ENCODE measurements at regions not wholly inside any gene's neighbourhood (a gene's known extent, or its start where the extent isn't known, plus 50 kb on each side); places are given as distances from the start of the nearest gene placed in this dataset.
A peak's percentile ranks its signal among the peaks of the same experiment; 100 is the strongest.

DNA sequence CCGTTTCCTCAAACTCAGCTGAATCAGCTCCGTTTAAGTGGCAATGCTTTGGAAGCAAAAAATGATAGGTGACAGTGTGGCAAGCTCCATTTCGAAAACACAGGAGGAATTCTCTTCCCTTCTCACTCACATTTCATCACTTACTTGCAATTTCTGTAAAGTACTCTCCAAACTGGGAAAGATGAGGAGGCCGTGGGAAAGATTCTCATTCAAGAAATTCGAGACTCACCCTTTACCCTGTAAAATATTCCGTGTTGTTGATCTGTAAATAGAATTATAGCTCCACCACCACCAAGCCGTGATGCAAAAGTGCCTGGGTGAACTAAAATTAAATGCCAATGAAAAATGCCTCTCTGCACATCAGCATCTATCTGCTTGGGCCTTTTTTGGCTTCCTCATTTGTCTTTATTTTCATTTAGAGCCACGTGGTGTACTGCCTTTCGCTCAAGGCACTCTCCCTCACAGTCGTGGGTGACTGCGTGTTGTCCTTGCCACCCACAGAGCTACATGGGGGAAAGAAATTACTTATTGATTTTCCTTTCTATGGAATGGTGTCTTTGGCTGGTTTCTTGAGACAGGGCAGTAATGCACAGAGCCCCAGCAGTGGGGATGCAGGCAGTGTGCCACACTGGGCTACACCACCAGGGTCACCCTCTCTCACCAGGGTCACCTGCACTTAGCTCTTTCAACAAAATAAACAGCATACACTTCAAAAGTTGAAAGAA lies 289.3 kb upstream of the TAS2R1 start:
- no peak overlapping the region for H3K27ac Mint-ChIP-seq

DNA sequence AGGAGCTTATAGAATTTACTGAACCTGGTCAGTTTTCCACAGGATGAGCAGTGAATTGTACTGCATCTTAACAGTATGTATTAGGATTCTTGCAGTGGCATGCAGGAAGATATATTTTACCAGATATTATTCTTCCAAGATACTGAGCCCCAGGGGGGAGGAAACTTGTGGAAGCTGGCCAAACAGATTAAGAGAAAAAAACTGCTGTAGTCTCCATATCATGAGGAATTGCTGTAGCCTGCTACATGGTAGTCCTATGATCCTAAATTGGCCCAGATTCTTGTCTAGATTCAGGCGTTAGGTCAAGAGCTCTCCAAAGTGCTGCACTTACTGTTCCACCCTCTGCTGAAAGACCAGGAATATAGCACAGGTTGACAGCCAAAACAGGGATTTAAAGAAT lies 275.5 kb upstream of the TAS2R1 start:
- no peak overlapping the region for H3K27ac Mint-ChIP-seq
- no peak overlapping the region for H3K4me3 Mint-ChIP-seq
- H3K4me1 Mint-ChIP-seq: no peaks in the 10 kb centered on the region
- H3K36me3 Mint-ChIP-seq: no peaks in the 10 kb centered on the region
- peaks cover 0 to 14% (median 13%) of the 10 kb centered on the region in 3 donors for H3K9me3 Mint-ChIP-seq
- H3K27me3 Mint-ChIP-seq: no peaks in the 10 kb centered on the region

More for the DNA sequence above, 289.3 kb upstream of the TAS2R1 start:
- H3K4me1 Mint-ChIP-seq: no peaks in the 10 kb centered on the region
- no peaks in the 10 kb centered on the region for H3K27me3 Mint-ChIP-seq
- H3K9me3 Mint-ChIP-seq: peaks cover under 1 to 11% (median 7%) of the 10 kb centered on the region in 3 donors
- no peaks in the 10 kb centered on the region for H3K36me3 Mint-ChIP-seq
- H3K4me3 Mint-ChIP-seq: no peak overlapping the region

DNA sequence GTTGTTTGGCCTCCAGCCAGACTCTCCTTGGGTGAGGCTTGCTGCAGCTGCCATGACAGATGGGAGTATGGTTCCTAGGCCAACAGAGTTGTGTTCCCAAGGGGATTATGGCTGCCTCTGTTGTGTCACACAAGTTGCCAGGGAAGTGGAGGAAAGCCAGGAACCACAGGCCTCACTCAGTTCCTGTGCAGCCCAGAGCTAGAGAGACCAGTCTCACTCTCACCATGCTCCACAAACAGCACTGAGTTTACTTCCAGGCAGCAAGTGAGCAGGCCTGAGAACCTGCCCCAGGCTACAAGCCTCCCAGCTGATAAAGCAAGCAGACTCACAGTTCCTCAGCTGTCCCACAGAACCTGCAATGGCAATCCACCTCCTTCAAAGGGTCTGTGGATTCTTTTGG lies 273.6 kb upstream of the TAS2R1 start:
- Mint-ChIP-seq H3K27ac (no peak overlapping the region), H3K4me3 (no peak overlapping the region)

DNA sequence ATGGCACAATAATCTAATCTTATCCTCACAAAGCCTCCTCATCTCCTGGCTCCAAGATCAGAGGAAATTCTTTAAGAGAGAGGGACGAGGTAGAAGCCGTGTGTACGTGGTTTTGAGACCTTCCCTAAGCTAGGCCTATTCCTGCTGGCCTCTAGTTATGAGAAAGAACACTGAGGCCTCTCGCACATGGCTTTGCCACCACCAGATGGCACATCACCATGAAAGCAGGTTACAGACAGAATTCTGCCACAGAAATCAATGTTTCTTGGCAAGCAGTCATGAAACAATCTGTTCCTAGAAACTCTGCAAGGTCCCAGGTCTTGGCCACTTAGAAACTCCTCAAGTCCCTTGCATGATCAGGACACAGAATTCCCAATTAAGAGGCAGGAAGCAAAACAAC lies 268.2 kb upstream of the TAS2R1 start:
- no peak overlapping the region for H3K4me3 Mint-ChIP-seq
- no peaks in the 10 kb centered on the region for H3K27me3 Mint-ChIP-seq
- H3K27ac Mint-ChIP-seq: no peak overlapping the region
- H3K9me3 Mint-ChIP-seq: peaks cover 0 to 10% (median 2%) of the 10 kb centered on the region in 3 donors
- H3K4me1 Mint-ChIP-seq: no peaks in the 10 kb centered on the region
- H3K36me3 Mint-ChIP-seq: no peaks in the 10 kb centered on the region

More for the DNA sequence above, 273.6 kb upstream of the TAS2R1 start:
- Mint-ChIP-seq H3K4me1 (no peaks in the 10 kb centered on the region), H3K27me3 (no peaks in the 10 kb centered on the region), H3K9me3 (peaks cover 0 to 14% (median 11%) of the 10 kb centered on the region in 3 donors), H3K36me3 (no peaks in the 10 kb centered on the region)

DNA sequence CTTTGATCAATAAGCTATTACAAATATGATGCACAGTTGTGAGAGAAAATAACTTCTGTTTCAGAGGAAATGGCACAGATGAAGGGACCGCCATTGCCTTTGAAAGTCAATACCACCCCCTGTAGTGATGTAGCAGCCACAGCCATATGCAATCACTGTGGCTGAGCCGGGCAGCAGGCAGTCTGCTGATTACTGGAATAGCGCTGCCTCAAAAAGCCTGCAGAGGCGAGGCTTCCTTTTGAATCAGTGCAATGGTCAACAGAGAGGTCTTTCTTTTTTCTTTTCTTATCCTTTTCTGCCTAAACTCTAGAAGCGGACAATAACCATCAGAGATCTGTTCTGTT lies 265.1 kb upstream of the TAS2R1 start:
- no peak overlapping the region for H3K4me3 Mint-ChIP-seq
- no peaks in the 10 kb centered on the region for H3K27me3 Mint-ChIP-seq

DNA sequence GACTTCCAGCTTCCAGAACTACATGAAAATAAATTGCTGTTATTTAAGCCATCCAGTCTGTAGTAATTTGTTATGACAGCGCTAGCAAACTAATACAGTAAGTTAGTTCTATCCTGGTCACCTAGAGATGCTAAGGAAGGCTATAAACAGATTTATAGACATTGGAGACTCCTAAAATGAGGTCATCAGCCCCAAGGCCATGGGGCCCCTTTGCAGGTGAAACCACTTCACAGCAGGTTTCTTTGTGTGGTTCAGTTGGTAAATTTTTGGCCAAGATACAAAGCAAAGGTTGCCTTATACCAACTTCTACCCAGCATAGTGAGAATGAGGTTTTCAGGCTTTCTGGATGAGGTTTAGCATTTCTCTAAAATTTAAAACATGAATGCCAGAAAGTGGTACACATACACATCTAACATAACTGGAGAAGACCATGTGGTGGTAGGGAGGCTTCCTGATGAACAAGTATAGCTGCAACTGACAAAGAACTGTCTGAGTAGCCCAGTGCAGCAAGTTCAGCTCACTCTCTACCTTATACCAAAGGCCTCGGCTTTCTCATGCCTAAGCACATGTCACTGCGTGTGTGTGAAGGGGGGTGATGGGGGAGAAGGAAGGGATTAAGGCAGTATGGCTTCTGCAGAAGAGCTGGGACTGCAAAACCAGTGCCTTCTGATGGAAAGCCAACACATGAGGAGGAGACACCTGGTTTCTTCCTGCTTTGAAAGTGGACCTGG lies 264.6 kb upstream of the TAS2R1 start:
- H3K27me3 Mint-ChIP-seq: no peaks in the 10 kb centered on the region
- no peaks in the 10 kb centered on the region for H3K36me3 Mint-ChIP-seq
- H3K4me3 Mint-ChIP-seq: no peak overlapping the region
- H3K4me1 Mint-ChIP-seq: no peaks in the 10 kb centered on the region
- peaks cover 0 to 10% (median 2%) of the 10 kb centered on the region in 3 donors for H3K9me3 Mint-ChIP-seq
- no peak overlapping the region for H3K27ac Mint-ChIP-seq

More for the DNA sequence above, 265.1 kb upstream of the TAS2R1 start:
- no peaks in the 10 kb centered on the region for H3K4me1 Mint-ChIP-seq
- no peak overlapping the region for H3K27ac Mint-ChIP-seq
- H3K36me3 Mint-ChIP-seq: no peaks in the 10 kb centered on the region
- H3K9me3 Mint-ChIP-seq: peaks cover 0 to 7% (median 2%) of the 10 kb centered on the region in 3 donors

DNA sequence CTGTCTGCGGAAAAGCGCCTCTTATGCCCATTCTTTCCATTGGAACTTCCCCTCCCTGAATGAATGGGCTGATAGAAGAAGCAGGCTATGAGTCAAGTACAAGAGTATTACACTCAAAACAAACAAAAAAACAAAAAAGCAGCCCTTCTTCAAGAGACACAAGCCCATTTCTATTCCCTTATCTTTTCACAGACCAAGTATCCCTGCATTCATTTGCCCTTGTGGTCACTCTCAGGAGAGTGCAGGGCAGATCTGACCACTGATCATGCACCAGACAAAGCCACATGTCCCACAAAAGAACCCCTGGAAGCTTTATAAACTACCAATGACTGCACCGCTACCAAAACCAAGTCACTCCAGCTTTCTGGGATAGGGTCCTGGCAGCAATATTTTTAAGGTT lies 262.5 kb upstream of the TAS2R1 start:
- peaks cover 0 to 13% (median 2%) of the 10 kb centered on the region in 3 donors for H3K9me3 Mint-ChIP-seq
- no peak overlapping the region for H3K4me3 Mint-ChIP-seq
- no peaks in the 10 kb centered on the region for H3K36me3 Mint-ChIP-seq
- no peaks in the 10 kb centered on the region for H3K27me3 Mint-ChIP-seq
- no peak overlapping the region for H3K27ac Mint-ChIP-seq
- H3K4me1 Mint-ChIP-seq: no peaks in the 10 kb centered on the region

DNA sequence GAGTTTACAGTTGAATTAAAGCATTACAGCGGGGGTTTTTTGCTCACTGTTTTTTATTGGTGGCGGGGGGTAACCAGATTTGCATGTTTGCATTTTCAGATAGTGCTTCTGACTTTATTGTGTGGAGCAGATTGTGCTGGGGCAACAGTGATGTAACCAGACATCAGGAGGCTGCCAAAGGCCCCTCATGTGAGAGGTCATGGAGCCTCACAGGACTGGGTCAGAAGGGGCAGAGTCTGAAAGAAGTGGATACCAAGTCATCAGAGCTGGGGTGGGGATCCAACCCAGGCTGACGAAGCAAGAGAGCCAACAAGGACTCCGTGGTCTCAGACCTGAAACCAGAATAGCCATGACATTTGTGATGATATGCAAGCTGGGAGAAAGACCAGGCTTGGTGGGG lies 259.4 kb upstream of the TAS2R1 start:
- Mint-ChIP-seq H3K9me3 (peaks cover 0 to 12% (median 2%) of the 10 kb centered on the region in 3 donors), H3K4me1 (no peaks in the 10 kb centered on the region), H3K36me3 (no peaks in the 10 kb centered on the region), H3K27ac (peak overlapping the region in 1 of 3 donors; percentile 63), H3K4me3 (no peak overlapping the region), H3K27me3 (no peaks in the 10 kb centered on the region)

DNA sequence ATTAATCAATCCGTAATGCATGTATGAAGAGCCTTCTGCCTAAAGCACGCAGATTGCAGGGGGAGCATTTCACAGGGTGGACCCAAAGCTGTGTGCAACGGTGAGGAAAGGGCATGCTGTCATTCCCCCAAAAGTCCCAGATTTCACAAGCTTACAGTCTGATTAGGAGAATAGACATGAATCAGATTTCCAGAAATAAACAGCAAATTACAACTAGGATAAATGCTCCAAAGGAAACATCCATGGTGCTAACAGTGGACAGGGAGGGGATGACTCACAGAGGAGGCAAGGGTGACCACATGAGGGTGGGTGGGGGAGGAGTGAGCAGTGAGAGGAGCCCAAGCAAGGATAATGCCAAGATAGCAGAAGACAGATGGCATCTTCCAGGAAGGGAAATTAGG lies 258.4 kb upstream of the TAS2R1 start:
- Mint-ChIP-seq H3K9me3 (peaks cover 0 to 7% (median 2%) of the 10 kb centered on the region in 3 donors), H3K4me1 (no peaks in the 10 kb centered on the region), H3K27ac (no peak overlapping the region), H3K4me3 (no peak overlapping the region), H3K27me3 (no peaks in the 10 kb centered on the region), H3K36me3 (no peaks in the 10 kb centered on the region)

DNA sequence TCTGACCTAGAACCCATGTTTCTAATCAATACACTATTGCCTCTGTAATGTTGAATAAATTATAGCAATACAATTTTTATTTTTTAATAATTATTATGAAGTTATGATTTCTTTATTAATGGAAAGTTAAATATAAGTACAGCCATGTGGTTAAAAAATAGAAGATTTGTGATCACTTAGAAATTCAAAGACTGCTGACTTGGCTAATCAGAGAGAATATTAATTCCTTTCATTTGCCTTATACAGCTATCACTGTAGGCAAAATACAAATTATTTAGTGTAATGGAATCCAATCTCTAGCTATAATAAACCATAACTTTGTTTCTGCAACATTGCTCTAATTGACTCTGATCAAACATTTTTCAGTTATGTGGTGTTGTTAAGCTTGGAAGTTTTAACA lies 255.0 kb upstream of the TAS2R1 start:
- Mint-ChIP-seq H3K36me3 (no peaks in the 10 kb centered on the region), H3K4me3 (no peak overlapping the region), H3K9me3 (peaks cover 2 to 8% (median 7%) of the 10 kb centered on the region in 3 donors), H3K27me3 (no peaks in the 10 kb centered on the region), H3K27ac (no peak overlapping the region), H3K4me1 (no peaks in the 10 kb centered on the region)

DNA sequence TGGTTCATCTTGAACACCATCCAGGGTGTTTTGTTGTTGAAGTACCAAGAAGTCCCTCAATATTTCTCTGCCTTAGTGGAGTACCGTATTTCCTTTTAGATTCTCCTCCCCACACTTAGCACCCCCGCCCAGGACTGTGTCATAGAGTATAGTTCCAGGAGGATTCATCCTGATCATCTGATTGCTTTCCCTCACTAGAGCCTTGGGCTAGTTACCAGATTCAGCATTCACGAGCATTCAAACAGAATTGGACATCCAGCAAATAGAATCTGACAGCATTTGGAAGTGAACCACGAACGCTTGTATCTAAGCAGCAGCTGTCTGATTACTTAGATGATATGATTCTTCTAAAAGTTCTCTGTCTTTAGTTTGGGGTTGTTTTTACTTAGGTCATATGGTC lies 248.1 kb upstream of the TAS2R1 start:
- Mint-ChIP-seq H3K9me3 (peaks cover 0 to 7% (median 3%) of the 10 kb centered on the region in 3 donors), H3K4me3 (no peak overlapping the region), H3K27me3 (no peaks in the 10 kb centered on the region), H3K27ac (no peak overlapping the region), H3K4me1 (no peaks in the 10 kb centered on the region), H3K36me3 (no peaks in the 10 kb centered on the region)

DNA sequence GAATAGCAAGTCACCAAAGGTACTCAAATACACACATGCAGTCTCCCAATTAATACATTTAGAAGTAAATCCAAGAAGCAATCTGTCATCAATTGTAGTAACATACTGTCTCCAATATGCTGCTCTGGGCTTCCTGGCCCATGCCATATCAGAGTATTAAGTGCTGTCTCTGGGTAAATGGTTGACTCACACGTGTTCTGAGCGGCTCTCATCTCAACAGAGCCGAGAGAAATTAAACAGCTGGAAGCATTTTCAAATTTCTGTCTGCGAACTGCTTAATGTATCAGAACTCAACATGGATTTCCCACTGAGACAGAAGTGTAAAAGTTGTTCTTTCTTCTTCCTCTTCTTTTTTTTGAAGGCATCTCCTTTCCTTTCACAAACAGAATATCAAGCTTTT lies 247.3 kb upstream of the TAS2R1 start:
- Mint-ChIP-seq H3K9me3 (peaks cover 0 to 7% (median 2%) of the 10 kb centered on the region in 3 donors), H3K4me3 (no peak overlapping the region), H3K27me3 (no peaks in the 10 kb centered on the region), H3K36me3 (no peaks in the 10 kb centered on the region), H3K4me1 (no peaks in the 10 kb centered on the region), H3K27ac (no peak overlapping the region)

DNA sequence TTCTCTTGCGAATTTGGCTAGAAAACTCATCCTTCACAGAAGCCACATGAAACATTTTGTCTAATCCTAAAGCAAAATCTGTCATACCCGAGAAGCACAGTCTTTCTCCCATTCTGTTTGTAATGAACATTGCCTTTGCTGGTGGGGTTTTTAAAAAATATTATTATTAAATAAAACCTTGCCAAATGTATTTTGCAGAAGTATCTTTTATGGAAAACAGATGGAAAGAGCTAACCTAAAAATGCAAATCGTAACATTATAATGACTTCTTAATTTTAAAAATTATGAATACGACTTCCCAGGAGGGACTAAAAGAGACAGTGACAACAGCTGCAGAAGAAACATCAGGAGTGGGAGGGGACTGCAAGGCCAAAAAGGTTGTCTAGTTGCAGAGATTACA lies 246.3 kb upstream of the TAS2R1 start:
- no peaks in the 10 kb centered on the region for H3K27me3 Mint-ChIP-seq
- H3K9me3 Mint-ChIP-seq: peaks cover 0 to 5% (median 2%) of the 10 kb centered on the region in 3 donors
- no peak overlapping the region for H3K27ac Mint-ChIP-seq
- H3K4me1 Mint-ChIP-seq: no peaks in the 10 kb centered on the region
- no peaks in the 10 kb centered on the region for H3K36me3 Mint-ChIP-seq
- no peak overlapping the region for H3K4me3 Mint-ChIP-seq

DNA sequence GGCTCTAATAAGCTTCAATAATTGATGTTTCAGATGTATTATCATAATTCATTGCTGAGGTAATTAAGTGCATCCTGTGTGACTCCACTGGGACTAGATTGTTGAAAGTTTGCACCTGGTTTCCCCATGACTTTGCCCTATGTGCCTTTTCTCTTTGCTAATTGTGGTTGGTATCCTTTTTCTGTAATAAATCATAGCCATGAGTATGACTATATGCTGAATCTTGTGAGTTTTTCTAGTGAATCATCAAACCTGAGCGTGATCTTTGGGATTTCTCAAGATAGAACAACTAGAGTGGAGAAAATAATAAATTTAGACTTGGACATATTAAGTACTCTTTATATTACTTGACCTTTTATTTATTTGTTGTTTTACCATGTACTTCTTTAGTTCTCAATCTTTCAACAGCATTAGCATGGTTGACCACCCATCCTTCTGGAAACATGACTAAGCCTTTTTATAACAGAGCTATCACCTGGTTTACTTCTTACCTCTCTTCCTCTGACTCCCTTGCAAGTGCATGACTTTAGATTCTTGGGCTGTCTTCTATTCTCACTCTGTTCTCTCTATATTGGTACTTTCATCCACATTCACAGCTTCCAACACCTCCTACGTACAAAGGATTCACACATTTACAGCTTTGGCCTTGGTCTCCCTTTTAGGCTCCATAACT lies 239.6 kb upstream of the TAS2R1 start:
- Mint-ChIP-seq H3K4me1 (no peaks in the 10 kb centered on the region), H3K27me3 (no peaks in the 10 kb centered on the region), H3K36me3 (no peaks in the 10 kb centered on the region), H3K4me3 (no peak overlapping the region), H3K9me3 (peaks cover 9 to 33% (median 18%) of the 10 kb centered on the region in 3 donors), H3K27ac (no peak overlapping the region)

DNA sequence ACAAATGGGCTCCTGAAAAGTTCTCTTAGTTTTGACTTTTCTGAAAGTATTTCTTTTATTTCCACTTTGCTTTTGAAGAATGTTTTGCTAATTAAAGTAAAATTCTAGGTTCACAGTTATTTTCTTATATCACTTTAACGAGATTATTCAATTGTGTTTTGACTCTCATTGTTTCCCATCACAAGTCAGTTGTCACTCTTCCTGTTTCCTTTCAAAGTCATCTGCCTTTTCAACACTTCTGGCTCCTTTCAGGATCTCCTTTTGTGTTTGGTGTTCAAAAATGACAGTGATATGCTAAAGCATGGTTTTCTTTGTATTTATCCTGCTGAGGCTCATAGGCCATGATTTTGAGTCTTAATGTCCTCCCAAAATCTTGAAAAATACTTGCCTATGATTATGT lies 235.4 kb upstream of the TAS2R1 start:
- Mint-ChIP-seq H3K9me3 (peaks cover 9 to 35% (median 20%) of the 10 kb centered on the region in 3 donors), H3K27me3 (no peaks in the 10 kb centered on the region), H3K4me1 (no peaks in the 10 kb centered on the region), H3K27ac (peak overlapping the region in 1 of 3 donors; percentile 1), H3K36me3 (no peaks in the 10 kb centered on the region), H3K4me3 (no peak overlapping the region)

Data from IgD-negative memory B cell (primary cell).